ES-I3 (cell line): ENCODE measurements at regions not wholly inside any gene's neighbourhood (a gene's known extent, or its start where the extent isn't known, plus 50 kb on each side); places are given as distances from the start of the nearest gene placed in this dataset.
"Not testable (repeated sequence)": the region's sequence is repeated elsewhere in the genome, so short reads cannot be mapped to it uniquely, and the experiment has no call there.

Experiments used
- H3K36me3 ChIP-seq: 2 replicates; pipeline ENCODE4 v1.6.1; 2013; ENCODE audit warnings: mild to moderate bottlenecking, low read length, control low read depth, moderate library complexity; ENCODE audit not compliant: insufficient read depth
- H3K4me1 ChIP-seq: 2 replicates; pipeline ENCODE4 v1.6.1; 2013; ENCODE audit warnings: mild to moderate bottlenecking, control low read depth, low read length; ENCODE audit not compliant: insufficient read depth
- H3K9ac ChIP-seq: 2 replicates; pipeline ENCODE4 v1.6.1; 2013; ENCODE audit warnings: low read depth, mild to moderate bottlenecking, low read length, moderate library complexity
- H3K9me3 ChIP-seq: 2 replicates; pipeline ENCODE4 v1.6.1; 2013; ENCODE audit warnings: mild to moderate bottlenecking, low read length, moderate library complexity; ENCODE audit not compliant: control insufficient read depth, insufficient read depth

- no peaks in the 10 kb centered on the region for H3K36me3 ChIP-seq
- no peak overlapping the region for H3K9ac ChIP-seq
- H3K9me3 ChIP-seq = no peaks in the 10 kb centered on the region
- no peaks in the 10 kb centered on the region for H3K4me1 ChIP-seq
These were observed 436.8 kb upstream of the ERCC4 start for GRCh38 chr16:13483121-13483520.

DNA sequence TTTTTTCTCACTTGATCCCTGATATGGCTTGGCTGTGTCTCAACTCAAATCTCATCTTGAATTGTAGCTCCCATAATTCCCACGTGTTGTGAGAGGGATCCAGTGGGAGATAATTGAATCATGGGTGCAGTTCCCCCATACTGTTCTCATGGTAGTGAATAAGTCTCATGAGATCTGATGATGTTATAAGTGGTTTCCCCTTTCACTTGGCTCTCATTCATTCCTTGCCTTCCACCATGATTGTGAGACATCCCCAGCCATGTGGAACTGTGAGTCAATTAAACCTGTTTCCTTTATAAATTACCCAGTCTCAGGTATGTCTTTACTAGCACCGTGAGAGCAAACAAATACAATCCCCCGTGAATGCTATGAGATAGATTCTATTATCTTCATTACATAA, 430.5 kb upstream of the ERCC4 start:
- H3K9ac ChIP-seq, H3K9me3 ChIP-seq, H3K36me3 ChIP-seq, H3K4me1 ChIP-seq: not testable (repeated sequence)

GRCh38 chr16:13492046-13492445, 427.9 kb upstream of the ERCC4 start:
- H3K4me1 ChIP-seq = no peaks in the 10 kb centered on the region
- no peaks in the 10 kb centered on the region for H3K36me3 ChIP-seq
- H3K9me3 ChIP-seq = no peaks in the 10 kb centered on the region

GRCh38 chr16:13503960-13504635, 415.9 kb upstream of the ERCC4 start:
- Histone ChIP-seq H3K4me1 (no peaks in the 10 kb centered on the region), H3K36me3 (no peaks in the 10 kb centered on the region), H3K9me3 (no peaks in the 10 kb centered on the region), H3K9ac (no peak overlapping the region)

More at GRCh38 chr16:13492046-13492445, 427.9 kb upstream of the ERCC4 start:
- H3K9ac ChIP-seq = no peak overlapping the region

GRCh38 chr16:13507530-13507929, 412.4 kb upstream of the ERCC4 start:
- Histone ChIP-seq H3K36me3 (no peaks in the 10 kb centered on the region), H3K9me3 (no peaks in the 10 kb centered on the region), H3K9ac (no peak overlapping the region)

DNA sequence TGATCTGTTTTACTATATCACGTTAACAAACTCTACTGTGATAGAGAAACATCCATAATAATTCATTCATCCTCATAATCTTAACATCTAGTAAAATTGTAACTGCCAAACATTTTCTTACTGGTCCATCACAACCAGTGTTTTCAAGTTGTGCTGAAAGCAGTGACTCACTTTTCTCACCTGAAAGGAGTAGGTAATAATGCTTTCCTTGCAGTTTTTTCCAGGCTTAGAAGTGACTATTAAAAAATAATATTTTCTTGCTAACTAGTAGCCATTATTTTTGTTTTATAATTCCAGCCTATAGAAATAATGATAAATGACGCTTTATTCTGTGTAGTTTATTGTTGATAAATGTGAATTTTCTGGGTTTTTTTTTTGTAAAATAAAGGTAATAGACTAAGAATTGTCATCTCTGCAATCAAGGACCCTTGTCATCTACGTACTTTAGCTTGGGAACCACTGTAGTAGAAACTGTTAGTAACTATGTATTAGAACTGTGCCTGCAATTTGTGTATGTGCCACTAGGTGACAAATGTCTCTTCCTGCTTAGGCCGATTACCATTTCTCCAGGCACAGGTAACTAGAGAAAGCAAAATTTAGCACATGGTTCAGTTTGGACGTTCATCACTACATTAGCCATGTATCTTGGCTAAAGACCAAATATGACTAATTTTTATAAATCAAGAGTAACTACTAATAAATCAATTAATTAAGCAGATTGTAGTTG, 409.4 kb upstream of the ERCC4 start:
- no peaks in the 10 kb centered on the region for H3K4me1 ChIP-seq
- no peaks in the 10 kb centered on the region for H3K36me3 ChIP-seq
- H3K9me3 ChIP-seq = peaks cover 6% of the 10 kb centered on the region; the same call in 1 of the 2 replicates
- no peak overlapping the region for H3K9ac ChIP-seq

More at GRCh38 chr16:13507530-13507929, 412.4 kb upstream of the ERCC4 start:
- H3K4me1 ChIP-seq = no peaks in the 10 kb centered on the region

DNA sequence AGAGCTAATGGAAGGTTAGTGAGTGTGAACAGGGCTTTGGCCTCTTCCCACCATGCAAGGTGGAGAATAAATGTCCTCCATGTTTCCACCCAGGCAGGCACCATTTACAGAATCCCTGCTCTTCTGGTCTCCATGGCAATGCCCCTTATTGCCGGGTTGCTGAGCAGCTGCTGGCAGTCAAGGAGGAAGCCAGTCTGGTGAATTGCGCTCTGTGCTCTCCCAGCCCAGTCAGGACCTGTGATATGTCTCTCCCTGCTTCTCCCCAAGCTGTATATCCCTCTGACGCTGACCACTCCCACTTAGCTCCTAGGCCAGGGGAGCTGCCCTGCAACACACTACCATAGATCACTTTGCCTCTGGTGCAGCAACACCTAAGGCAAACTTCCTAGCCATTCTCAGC, 402.1 kb upstream of the ERCC4 start:
- H3K9me3 ChIP-seq = peaks cover 8% of the 10 kb centered on the region; the same call in 1 of the 2 replicates
- peaks cover 17% of the 10 kb centered on the region; the same call in 1 of the 2 replicates for H3K4me1 ChIP-seq
- no peak overlapping the region for H3K9ac ChIP-seq
- no peaks in the 10 kb centered on the region for H3K36me3 ChIP-seq

GRCh38 chr16:13519871-13520270, 400.1 kb upstream of the ERCC4 start:
- Histone ChIP-seq H3K4me1 (peaks cover 17% of the 10 kb centered on the region; the same call in 1 of the 2 replicates), H3K9me3 (peaks cover 5% of the 10 kb centered on the region; the same call in 1 of the 2 replicates), H3K9ac (no peak overlapping the region), H3K36me3 (no peaks in the 10 kb centered on the region)

DNA sequence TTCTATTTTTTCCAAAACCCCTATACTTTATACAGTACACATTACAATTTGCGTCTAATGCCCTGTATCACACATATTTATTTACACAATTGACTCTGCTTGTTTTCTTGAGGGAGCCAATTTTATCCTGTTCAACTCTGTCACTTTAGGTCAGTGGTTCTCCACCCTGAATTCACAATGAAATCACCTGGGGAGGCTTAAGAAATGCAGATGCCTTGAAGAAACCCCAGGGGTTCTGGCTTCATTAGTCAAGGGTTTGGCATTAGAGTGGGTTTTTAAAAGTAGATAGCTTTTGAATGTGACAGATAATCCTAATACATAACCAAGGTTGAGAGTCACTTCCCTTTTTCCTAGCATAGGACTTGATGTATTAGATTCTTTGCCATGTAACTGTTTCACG, 398.6 kb upstream of the ERCC4 start:
- no peaks in the 10 kb centered on the region for H3K36me3 ChIP-seq
- H3K4me1 ChIP-seq = peaks cover 17% of the 10 kb centered on the region; the same call in 1 of the 2 replicates
- 0 out of 2 replicates have a peak, but pooled peaks cover 2% of the 10 kb centered on the region for H3K9me3 ChIP-seq
- no peak overlapping the region for H3K9ac ChIP-seq

- H3K4me1 ChIP-seq = peaks cover 9% of the 10 kb centered on the region
- no peaks in the 10 kb centered on the region for H3K9me3 ChIP-seq
- no peak overlapping the region for H3K9ac ChIP-seq
- no peaks in the 10 kb centered on the region; the same call in 1 of the 2 replicates for H3K36me3 ChIP-seq
These were observed 392.6 kb upstream of the ERCC4 start for GRCh38 chr16:13527332-13527731.

DNA sequence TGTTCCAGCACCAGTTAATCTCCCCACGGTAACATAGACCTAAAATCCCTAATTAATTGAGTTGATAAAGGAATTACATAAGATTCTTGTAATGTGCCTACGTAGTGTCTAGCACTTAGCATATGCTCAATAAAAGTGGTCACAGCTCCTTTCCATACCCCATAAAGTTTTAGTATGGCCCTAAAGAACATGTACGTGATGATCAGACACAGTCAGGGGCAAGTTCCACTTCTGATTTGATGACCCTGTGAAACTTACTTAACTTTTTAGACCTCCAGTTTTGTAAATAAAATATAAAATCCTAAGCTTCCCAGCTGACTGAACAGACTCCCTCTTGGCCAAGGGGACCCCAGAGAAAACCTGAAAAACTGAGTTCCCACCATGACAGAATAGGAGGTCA, 391.3 kb upstream of the ERCC4 start:
- H3K36me3 ChIP-seq = no peaks in the 10 kb centered on the region; the same call in 1 of the 2 replicates
- H3K9ac ChIP-seq = no peak overlapping the region
- no peaks in the 10 kb centered on the region for H3K9me3 ChIP-seq
- H3K4me1 ChIP-seq = peaks cover 9% of the 10 kb centered on the region

DNA sequence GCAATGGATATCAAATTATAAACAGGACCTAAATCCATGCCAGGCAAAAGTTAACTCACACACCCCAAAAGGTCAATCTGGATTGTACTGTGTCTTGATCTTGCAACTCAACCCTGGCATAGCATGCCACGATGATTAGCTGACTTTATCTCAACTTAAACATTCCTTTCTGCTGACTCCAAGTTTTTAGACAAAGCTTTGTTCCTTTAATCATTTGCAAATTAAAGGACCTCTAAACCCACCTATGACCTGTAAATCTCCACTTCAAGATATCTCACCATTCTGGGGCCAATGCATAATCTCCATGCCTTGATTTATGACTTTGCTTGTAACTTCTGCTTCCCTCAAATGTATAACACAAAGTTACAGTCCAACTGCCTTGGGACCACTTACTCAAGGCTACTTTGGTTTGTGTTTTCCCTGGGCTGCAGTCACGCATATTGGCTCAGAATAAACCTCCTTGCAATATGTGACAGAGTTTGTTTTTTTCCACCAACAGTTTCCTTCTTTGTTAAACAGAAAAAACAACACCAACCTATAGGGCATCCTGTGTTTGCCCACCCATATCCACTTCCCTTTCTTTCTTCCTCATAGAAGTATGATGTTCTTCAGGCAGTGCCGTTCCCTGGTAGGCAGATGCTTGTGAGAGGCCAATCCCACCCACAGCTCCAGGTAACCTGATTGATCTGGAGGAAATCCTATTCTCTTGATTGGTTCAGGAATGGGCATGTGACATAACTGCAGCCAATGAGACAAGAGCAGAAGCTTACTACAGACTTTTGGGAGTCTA, 390.6 kb upstream of the ERCC4 start:
- H3K36me3 ChIP-seq = no peaks in the 10 kb centered on the region; the same call in 1 of the 2 replicates

GRCh38 chr16:13540771-13541170, 379.2 kb upstream of the ERCC4 start:
- H3K9me3 ChIP-seq = no peaks in the 10 kb centered on the region
- no peaks in the 10 kb centered on the region for H3K4me1 ChIP-seq
- no peak overlapping the region for H3K9ac ChIP-seq
- no peaks in the 10 kb centered on the region; the same call in 1 of the 2 replicates for H3K36me3 ChIP-seq

More for the DNA sequence above, 390.6 kb upstream of the ERCC4 start:
- Histone ChIP-seq H3K9ac (no peak overlapping the region), H3K9me3 (no peaks in the 10 kb centered on the region), H3K4me1 (peaks cover 9% of the 10 kb centered on the region)

- no peaks in the 10 kb centered on the region for H3K9me3 ChIP-seq
These were observed 377.7 kb upstream of the ERCC4 start for GRCh38 chr16:13542284-13542683.

More at GRCh38 chr16:13542284-13542683, 377.7 kb upstream of the ERCC4 start:
- Histone ChIP-seq H3K4me1 (no peaks in the 10 kb centered on the region), H3K9ac (no peak overlapping the region), H3K36me3 (no peaks in the 10 kb centered on the region; the same call in 1 of the 2 replicates)
